ENCODE measurements at regions not wholly inside any gene's neighbourhood (a gene's known extent, or its start where the extent isn't known, plus 50 kb on each side); places are given as distances from the start of the nearest gene placed in this dataset.
"Not testable (repeated sequence)": the region's sequence is repeated elsewhere in the genome, so short reads cannot be mapped to it uniquely, and the experiment has no call there.

DNA sequence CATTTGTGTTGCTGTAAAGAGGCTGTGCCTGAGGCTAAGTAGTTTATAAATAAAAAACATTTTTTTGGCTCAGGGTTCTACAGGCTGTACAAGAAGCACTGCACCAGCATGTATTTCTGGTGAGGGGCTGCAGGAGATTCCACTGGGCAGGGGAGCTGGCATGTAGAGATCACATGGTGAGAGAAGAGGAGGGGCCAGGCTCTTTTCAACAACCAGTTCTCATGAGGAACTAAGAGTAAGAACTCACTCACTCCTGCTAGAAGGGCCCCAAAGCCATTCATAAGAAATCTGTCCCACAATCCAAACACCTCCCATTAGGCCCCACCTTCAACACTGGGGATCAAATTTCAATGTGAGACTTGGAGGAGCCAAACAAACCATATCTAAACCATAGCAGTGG, 214.9 kb upstream of the LMCD1 start:
- no peak for FAIRE-seq

DNA sequence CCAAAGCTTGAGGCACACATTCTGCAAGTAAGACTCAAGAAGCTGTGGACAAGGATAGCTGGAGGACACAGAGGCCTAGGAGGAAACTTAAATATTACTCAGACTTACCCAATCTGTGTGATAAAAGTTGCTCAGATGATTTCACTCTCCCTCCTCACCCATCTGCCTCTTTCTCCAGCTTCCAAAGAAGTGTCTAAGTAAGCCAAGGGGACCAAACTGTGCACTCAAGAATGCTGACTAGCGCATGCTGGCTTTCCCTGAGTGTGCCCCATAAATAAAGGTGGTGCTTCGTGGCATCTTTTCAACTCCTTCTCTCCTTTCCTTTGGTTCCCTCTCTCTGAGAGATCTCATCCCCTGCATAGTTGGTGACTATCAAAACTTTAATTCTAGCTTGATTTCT, 211.0 kb upstream of the LMCD1 start:
- no peak for FAIRE-seq
- no peak for DNase-seq (ENCODE audit: insufficient read length, low spot score)

More for the DNA sequence above, 214.9 kb upstream of the LMCD1 start:
- no peak for DNase-seq (ENCODE audit: insufficient read length, low spot score)

DNA sequence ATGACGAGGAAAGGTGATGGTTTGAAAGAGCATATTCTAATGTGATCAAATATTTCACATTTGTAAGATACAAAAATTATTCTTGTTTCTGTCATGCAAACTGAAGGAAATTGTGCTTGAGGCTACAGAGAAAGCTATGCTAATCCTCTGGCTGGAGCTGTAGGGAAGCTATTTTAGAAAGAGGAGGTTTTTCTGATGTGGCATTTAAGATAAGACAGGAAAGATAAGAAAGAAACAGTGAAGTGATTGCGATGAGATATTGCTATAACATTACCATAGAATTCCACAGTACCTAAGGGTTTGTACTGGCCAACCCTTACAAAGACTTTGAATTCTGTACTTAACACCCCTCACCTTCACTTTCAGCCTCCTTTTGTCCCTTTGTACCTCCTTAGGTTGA, 205.2 kb upstream of the LMCD1 start:
- no peak for DNase-seq (ENCODE audit: insufficient read length, low spot score)
- FAIRE-seq: no peak

DNA sequence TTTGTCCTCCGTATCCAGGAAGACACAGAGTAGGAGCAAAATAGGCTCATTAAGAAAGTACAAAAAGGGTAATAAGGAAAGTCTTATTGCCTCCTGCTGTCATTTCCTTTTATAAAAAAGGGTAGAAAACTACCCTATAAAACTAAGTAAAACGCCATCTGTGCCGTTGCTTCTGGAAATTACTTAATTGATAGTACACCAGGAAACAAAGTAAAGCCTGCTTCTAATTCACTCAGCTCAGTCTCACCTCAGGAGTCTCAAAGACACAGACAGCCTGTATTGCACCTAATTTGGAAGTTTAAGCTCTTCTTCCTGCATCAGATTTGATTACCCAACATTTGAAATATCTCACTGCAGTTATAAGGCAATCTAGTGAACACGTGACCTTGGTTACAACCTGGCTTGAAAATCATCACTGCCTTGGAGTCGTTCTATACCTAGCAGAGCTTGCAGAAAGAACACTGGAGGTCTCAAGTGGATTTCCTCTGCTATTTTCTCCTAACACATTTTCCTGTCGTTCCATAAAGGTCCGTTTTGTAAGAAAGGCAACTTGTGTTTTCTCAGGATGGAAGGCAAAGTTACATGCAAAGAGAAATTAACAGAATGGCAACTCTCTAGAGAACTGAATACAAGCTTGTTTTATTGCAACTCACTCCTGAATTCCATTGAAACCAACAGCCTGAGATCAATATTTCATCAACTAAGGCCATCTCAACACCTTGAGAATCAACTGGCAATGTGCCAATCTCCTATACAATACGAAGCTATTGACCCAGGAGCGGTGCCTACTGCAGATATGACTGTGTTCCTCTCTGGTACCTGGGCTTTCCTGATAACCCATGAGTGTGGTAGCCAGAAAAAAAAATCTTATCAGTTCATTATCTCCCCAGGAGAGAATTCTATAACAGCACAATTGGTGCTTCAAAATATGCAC, 203.3 kb upstream of the LMCD1 start:
- no peak for DNase-seq (ENCODE audit: insufficient read length, low spot score)
- no peak for FAIRE-seq

DNA sequence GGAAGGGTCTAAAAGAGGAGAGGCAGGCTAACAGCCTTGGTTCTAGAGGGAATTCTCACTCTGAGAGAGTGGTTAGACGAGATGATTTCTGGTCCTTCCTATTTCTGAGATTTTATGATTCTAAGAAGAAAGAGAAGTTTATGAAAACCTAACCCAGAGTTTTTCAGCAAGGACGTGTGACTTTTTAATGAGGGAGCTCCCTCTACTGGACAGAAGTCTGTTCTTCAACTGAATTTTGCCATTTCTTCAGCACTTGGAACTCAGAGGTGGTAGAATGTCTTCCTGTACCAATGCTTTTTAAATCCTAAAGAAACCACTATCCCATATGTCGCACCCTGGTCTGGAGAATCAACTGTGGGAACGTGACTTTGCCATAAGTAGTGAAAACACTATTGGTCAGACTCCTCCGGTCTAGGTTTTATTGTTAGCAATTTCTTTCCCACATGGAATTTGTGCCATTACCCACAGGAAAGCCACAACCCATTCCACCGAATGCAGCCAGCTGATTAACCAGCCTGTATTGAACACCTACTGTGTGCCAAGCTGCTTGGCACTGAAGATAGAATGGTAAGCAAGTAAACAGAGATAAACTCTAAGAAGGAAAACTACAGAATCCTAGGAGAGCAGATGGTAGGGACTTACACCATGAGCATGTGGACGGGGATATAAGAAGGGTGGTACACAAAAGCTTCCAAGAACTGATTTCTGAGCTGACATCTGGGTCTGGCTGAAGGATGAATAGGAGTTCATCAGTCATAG, 199.5 kb upstream of the LMCD1 start:
- FAIRE-seq: peak; percentile 40
- DNase-seq (ENCODE audit: insufficient read length, low spot score): peak; percentile 37

DNA sequence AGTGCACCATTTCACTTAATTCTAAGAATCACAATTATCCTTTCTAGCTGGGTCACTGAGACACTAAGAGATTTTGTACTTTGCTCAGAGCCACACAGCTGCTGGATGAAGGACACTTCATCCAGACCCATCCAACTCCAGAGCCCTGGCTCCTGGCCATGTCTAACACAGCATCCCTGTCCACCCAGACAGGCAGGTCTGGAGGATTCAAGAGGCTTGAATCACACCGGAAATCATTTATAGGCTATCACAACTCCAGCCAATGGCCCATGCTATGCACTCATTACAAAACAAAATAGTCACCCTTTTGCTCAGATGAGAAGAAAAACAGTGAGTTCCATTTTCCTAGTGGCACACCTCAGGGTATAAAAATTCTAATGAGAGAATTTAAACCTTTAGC, 198.2 kb upstream of the LMCD1 start:
- DNase-seq (ENCODE audit: insufficient read length, low spot score) (no peak), FAIRE-seq (no peak)

DNA sequence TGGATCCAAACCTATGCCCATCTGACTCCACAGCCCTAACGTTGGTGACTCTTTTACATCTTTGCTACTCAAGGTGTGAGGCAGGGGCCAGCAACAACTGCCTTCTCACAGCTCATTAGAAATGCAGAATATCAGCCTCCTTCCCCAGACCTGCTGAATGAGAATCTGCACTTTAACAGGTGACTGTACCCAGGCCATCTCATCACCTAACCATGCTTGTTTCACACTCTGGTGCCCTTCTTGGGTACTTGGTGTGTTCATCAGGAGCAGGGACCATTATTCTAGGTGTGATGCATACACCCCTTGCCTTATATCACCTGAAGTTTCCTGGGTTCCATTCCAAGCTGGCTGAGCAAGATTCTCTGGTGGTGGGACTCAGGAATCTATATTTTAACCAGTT, 196.3 kb upstream of the LMCD1 start:
- FAIRE-seq: no peak

DNA sequence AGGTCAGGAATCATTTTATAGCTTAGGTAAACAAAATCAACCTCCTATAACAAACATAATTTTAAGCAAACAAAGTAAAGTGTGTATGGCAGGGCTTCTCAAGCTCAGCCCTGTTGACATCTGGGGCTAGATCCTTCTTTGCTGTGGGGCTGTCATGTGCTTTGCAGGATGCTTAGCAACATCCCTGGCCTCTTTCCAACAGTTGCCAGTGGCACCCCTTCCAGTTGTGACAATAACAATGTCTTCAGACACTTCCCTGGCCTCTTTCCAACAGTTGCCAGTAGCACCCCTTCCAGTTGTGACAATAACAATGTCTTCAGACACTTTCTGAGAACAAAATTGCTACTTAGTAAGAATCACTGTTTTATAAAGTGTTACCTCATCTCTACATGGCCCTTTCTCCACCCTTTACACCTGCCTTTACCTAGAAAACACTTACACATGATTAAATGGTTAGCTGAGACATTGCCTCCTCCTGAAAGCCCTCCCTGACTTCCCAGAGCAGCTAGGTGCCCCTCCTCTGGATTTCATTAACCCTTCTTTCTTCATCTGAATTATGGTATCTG, 194.0 kb upstream of the LMCD1 start:
- DNase-seq (ENCODE audit: insufficient read length, low spot score) (no peak), FAIRE-seq (no peak)

More for the DNA sequence above, 196.3 kb upstream of the LMCD1 start:
- no peak for DNase-seq (ENCODE audit: insufficient read length, low spot score)

DNA sequence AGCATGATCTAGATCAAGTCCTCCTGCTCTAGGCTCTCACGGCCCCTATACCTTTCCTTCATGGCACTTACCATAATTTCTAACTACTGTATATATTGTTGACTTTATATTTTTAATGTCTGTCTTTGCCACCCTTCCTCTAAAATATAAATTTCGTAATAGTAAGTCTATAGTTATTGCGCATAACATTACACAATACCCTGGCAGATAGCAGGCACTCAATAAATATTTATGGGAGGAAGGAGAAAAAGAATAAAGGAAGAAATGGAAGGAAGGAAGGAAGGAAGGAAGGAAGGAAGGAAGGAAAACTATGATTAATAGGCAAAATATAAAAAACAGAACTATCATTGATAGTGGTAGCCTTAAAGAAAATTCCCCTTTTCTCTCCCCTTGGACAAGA, 190.3 kb upstream of the LMCD1 start:
- FAIRE-seq (no peak), DNase-seq (ENCODE audit: insufficient read length, low spot score) (no peak)

DNA sequence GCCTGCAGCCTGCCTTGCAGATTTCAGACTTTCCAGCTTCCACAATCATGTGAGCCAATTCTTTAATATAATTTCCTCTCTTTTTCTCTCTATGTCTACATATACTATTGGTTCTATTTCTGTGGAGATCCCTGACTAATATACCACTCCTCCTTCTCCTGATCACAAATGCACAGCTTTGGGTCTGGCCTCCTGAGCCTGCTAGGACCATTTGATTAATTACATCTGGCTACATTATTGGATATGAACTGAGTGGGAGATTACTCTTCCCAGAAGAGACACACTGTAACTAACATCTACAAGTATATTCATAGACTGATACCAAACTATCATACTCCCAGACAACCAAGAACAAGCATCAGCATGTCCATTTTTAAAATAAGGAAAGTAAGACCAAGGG, 188.9 kb upstream of the LMCD1 start:
- FAIRE-seq (no peak), DNase-seq (ENCODE audit: insufficient read length, low spot score) (no peak)

DNA sequence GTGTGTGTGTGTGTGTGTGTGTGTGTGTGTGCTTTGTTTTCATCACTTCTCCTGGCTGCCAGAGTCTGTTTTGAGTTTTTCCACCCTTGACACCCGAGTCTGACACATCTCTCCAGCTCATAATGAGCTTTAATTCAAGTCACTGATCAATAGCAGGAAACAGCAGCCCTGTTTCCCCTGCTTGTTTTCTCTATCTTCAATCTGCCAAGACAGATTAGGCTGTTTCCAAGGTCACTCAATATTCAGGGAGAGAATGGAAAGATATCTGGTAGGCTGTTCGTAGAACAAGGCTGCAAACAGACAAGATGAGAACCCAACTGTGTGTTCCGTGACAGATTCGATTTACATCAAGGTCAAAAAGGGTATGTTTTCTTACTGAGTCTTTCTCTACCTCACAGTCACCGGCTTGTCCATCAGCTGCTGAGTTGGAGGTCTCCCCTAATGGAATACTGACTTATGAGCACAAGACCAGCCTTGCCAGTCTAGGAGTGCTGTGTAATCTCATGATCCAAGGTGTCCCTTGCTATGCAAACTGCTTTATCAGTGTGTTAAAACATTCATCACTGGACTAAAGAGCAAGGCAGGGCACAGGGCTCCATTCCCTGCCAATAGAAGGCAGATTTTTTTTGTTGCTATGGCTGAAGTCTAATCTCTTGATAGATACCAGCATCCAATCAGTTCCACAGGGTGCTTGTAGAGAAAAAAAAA, 187.9 kb upstream of the LMCD1 start:
- FAIRE-seq (no peak), DNase-seq (ENCODE audit: insufficient read length, low spot score) (no peak)

DNA sequence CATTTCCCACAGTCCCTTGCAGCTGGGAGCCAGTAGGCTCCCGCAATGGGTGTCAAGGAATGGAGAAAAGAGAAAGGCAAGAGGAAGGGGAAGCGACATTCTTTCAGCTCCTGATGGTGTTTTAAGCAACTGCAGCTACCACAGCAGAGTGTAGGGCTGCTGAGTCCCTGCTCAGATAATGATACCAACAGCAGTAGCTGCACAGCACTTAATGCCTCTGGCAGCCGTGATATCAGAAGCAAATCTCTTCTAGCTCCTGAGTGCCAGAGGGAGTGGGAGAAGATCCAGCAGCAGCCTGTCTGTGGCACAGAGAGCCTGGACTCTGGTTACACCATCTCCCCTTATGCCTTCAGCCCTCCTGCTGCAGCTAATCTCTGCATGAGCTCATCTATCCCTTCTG, 186.1 kb upstream of the LMCD1 start:
- peak; percentile 28 for FAIRE-seq
- not testable (repeated sequence) for DNase-seq (ENCODE audit: insufficient read length, low spot score)

DNA sequence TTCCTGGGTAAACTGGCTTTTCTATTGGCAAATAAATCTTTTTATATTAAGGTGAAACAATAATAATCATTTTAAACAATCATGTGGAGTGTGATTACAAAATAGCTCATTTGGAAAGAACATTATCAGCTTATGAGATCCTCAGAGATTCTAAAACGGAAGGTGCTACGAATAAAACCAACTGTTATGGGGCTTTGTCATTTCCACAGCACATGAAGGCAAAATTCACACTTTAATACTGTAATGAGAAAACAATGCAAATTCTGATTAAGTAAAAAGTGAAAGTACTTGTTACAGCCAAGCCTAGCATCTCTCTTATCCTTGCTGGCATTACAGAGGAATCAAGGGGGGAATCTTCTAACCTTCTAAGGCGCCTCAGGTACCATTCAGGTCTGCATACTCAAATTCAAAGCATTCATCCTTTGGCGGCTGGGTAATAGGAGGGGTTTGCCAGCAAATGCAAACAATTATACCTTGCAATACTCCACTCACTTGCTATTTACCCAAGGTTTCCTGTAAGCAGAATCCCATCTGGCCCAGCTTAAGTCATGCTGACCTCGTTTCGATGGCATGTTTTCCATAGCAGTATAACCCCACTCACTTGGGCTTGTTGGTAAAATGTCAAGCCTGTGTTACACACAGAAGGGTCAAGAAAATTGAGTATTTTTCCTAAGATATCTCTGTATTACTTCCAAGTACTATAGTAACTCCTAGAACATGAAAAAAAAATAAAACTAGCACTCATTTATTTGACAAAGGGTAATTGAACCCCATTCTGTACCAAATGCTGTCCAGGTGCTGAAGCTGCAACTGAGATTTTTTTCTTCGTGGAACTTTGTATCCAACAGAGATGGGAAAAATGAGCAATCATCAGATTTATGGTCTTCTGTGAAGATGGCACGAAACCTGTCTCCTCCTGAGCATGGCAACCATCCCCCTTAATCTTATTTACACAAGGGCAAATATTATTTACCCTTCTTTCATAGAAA, 183.7 kb upstream of the LMCD1 start:
- no peak for DNase-seq (ENCODE audit: insufficient read length, low spot score)
- FAIRE-seq: no peak

DNA sequence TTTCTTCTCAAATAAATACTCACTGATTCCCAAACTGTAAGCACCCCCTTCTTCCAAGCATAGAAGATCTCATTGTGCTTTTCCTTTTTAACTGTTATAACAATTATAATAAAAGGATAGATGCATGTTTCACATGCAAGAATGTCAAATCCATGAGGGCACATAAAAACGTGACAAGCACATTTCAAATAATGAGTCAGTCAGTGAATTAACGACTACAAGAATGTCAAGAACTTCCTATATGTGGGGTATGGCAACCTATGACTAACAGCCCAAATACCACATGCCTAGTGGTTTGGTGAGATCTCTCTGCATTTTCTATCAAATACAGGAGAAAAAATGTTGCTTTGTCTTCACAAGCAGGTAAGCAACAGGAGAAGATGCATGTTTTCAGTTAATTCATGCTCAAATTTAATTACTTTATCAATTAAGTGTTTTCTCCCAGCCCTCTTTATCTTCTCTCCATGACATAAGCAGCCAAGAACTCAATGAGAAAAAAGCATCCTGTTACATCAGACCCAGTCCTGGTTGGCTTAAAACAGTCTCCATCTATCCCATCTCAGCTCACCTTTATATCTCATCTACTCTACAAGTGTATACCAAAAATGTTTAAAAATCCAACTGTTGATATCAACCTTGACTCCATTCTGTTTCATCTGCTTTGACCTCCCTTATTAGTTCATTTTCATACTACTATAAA, 181.5 kb upstream of the LMCD1 start:
- peak; percentile 53 for DNase-seq (ENCODE audit: insufficient read length, low spot score)
- no peak for FAIRE-seq

DNA sequence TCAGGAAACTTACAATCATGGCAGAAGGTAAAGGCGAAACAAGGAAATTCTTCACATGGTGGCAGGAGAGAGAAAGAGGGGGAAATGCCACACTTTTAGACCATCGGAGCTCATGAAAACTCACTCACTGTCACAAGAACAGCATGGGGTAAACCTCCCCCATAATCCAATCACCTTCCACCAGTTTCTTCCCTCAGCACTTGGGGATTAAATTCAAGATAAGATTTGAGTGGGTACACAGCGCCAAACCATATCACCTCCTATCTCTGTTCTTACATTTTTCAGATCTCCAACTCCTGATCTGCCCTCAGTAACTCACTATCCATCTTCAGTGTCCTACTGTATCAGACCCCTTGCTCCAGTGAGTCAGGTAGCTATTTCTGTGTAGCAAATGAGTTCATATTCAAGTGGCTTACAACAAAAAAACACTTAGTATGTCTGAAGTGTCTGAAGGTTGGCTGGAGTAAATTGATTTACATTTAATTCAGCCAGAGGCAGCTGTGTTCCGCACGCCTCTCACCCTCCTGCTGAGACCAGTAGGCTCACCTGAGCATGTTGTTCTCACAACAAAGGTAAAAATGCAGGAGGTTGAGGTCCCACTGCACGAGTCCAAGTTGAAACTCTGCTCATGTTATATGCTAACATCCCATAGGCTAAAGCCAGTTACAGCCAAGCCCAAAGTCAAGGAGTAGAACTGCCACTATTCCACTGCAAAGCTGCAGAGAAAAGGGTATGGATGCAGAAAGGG, 180.7 kb upstream of the LMCD1 start:
- DNase-seq (ENCODE audit: insufficient read length, low spot score): no peak

DNA sequence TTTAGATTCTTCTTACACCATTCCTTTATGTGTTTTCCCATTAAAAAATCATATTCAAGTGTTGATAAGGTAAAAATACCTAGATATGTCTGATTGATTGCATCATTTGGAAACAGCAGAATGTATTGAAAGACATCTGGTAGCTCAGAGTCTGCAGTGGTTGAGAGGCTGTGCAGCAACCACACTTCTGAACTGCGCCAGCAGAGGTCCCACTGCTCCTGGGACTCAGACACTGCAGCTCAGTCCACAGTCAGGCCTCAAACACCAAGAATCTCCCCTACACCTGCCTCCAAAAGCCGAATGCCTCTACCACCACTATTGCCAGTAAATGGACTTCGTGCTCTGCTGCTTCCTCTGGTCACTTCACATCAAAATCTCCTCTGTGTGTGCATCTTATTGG, 176.9 kb upstream of the LMCD1 start:
- DNase-seq (ENCODE audit: insufficient read length, low spot score): peak; percentile 22
- FAIRE-seq: no peak

More for the DNA sequence above, 180.7 kb upstream of the LMCD1 start:
- FAIRE-seq: no peak

DNA sequence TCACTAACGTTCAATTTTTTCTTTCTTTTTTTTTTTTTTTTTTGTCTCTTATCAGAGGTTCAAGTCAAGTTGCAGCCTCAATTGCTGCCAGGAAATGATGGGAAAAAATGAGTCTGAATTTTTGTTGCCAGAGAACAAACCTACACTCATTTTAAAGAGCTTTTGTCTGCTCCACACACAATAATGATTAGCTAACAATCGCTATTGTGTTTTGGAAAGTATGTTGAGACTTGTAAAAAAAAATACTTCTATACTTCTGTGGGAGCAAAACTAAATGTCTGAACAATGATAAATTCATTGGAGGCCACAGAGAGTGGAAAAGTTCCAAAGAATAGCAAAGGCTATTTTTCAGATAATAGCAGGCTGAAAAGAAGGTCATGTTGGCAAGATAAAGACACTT, 176.3 kb upstream of the LMCD1 start:
- FAIRE-seq (no peak), DNase-seq (ENCODE audit: insufficient read length, low spot score) (no peak)

DNA sequence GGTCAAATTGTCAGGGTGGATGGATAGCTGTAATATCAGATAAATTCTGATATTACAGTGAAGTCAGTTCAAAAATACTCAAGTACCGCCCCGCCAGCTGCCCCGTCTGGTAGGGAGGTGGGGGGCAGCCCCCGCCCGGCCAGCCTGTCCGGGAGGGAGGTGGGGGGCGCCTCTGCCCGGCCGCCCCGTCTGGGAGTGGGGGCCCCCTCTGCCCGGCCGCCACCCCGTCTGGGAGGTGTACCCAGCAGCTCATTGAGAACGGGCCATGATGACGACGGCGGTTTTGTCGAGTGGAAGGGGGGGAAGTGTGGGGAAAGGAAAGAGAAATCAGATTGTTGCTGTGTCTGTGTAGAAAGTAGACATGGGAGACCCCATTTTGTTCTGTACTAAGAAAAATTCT, 175.8 kb upstream of the LMCD1 start:
- DNase-seq (ENCODE audit: insufficient read length, low spot score); FAIRE-seq: not testable (repeated sequence)
